NCI-H2227 (cell line): ENCODE measurements at regions not wholly inside any gene's neighbourhood (a gene's known extent, or its start where the extent isn't known, plus 50 kb on each side); places are given as distances from the start of the nearest gene placed in this dataset.

Experiments used
- DNase-seq: peaks from one replicate; lab custom pipeline; 2025; ENCODE audit not compliant: unreplicated experiment; lab: John Stamatoyannopoulos, UW

- no peak for DNase-seq
These were observed 590.8 kb downstream of the LMO7 start for GRCh38 chr13:76226941-76227340.

GRCh38 chr13:76225815-76226489 is 589.8 kb downstream of the LMO7 start:
- no peak for DNase-seq

GRCh38 chr13:76223999-76224398 is 587.9 kb downstream of the LMO7 start:
- no peak for DNase-seq

- DNase-seq, result no peak
These were observed 587.4 kb downstream of the LMO7 start for GRCh38 chr13:76223565-76223964.

GRCh38 chr13:76222511-76222910 is 586.4 kb downstream of the LMO7 start:
- no peak for DNase-seq

- no peak for DNase-seq
These were observed 580.6 kb downstream of the LMO7 start for GRCh38 chr13:76216729-76217128.

- no peak for DNase-seq
These were observed 577.9 kb downstream of the LMO7 start for GRCh38 chr13:76214001-76214400.

GRCh38 chr13:76213423-76213904 is 577.3 kb downstream of the LMO7 start:
- DNase-seq, result no peak

GRCh38 chr13:76210262-76210661 is 574.1 kb downstream of the LMO7 start:
- DNase-seq, result no peak

- DNase-seq, result no peak
These were observed 562.5 kb downstream of the LMO7 start for GRCh38 chr13:76198568-76199163.

GRCh38 chr13:76189882-76190519 is 553.9 kb downstream of the LMO7 start:
- no peak for DNase-seq

- DNase-seq, result no peak
These were observed 540.0 kb downstream of the LMO7 start for GRCh38 chr13:76175961-76176725.

- DNase-seq, result no peak
These were observed 532.5 kb downstream of the LMO7 start for GRCh38 chr13:76168661-76169060.

GRCh38 chr13:76164290-76164689 is 528.2 kb downstream of the LMO7 start:
- no peak for DNase-seq

- no peak for DNase-seq
These were observed 527.6 kb downstream of the LMO7 start for GRCh38 chr13:76163761-76164160.

- DNase-seq, result no peak
These were observed 525.1 kb downstream of the LMO7 start for GRCh38 chr13:76160961-76161925.

GRCh38 chr13:76160506-76160905 is 524.4 kb downstream of the LMO7 start:
- no peak for DNase-seq

- DNase-seq, result no peak
These were observed 521.8 kb downstream of the LMO7 start for GRCh38 chr13:76157926-76158325.

GRCh38 chr13:76153239-76153638 is 517.1 kb downstream of the LMO7 start:
- no peak for DNase-seq

- no peak for DNase-seq
These were observed 512.8 kb downstream of the LMO7 start for GRCh38 chr13:76148926-76149325.
